GM21619 (cell line): ENCODE measurements at regions not wholly inside any gene's neighbourhood (a gene's known extent, or its start where the extent isn't known, plus 50 kb on each side); places are given as distances from the start of the nearest gene placed in this dataset.

Experiments
- ATAC-seq: cut with Tn5 transposase; IDR thresholded peaks from one replicate; pipeline ENCODE4 v1.9.1; 2021; ENCODE audit not compliant: unreplicated experiment

DNA sequence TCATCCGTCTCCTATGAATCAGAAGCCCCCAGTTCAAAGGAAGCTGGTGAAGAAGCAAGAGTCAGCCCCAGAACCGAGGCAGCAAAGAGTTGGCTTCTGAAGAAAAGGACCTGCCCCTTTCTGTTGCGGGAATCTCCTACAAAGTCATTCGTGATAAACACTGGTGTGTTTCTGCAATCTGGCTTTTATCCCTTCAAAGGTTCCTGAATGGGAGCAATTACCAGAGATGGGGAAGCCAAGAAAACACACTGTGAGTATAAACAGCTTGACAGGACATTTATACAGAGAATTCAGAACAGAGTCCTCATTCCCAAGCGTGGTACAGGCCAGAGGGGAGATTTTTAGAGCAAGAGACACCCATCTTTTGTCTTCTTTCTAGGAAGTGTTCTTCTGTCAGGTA, 226.8 kb upstream of the LNX1 start:
- ATAC-seq, result no peak

DNA sequence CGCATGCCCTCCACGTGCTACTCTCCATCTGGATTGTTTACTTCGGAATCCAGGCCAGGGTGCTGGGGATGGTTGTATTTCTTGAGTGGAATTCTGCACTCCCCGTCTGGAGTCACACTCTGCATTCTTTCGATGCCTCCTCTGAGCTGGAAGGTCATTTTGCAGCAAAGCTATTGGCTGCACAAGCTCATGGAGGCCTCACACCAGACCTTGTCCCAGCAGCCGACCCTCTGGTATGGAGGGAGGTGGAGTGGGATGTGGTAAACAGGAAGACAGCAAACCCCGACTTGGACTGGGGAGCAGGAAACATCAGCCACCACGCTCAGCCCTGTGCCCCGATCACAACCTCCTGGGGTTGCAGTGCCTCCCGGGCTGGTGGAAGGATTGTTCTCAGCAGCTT, 225.3 kb upstream of the LNX1 start:
- no peak for ATAC-seq

DNA sequence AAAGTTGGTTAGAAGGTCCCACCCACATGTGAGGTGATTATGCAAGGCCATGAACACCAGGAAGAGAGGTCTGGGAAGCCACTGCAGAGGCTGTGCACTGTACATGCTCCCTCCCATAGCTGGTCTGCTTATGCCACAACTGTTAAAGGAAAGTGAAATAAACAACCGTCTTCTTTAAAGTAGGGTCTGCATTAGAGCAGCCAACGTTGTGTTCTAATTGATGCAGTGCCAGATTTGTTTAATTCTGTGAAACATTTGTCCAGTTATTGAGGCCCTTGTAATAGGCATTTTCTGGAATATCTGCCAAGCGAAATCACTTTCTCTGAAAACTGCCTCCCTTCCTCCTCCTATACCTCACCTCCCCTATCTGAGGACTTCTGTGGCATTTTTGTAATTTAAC, 224.0 kb upstream of the LNX1 start:
- no peak for ATAC-seq

DNA sequence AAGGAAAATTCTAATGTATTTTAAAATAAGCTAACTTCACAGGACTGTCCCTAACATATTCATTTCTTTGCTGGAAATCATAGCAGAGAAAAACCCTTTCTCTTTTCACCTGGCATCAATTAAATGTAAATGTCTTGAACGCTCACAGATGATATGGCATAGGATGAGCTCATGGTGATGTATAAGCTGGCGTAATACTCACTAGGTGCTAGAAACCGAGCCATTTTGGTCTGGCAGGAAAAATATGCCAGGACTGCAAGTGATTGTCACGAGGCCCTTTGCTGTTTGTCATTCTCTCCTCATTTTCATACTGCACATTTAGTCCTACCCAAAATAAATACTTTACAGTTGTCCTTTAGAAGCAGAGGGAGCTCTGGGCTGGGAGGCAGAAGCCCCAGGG, 222.7 kb upstream of the LNX1 start:
- no peak for ATAC-seq

DNA sequence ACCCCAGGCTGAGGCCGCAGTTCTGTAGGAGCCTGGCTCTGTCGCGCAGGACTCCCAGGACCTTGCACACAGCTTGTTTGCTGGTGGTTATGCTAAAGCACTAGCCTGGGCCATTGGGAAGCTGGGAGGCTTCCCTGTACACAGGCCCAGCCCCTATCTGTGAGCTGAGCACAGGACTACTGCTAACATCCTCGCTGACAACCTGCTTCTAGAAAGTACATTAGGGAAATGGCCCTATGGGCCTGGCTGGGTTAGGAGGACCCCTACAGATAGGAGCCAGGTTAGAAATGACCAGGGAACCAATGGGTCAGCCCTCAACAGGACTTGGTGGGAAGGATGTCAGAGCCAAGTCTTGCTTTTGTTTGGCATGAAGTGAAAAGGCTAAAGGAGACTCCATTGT, 219.4 kb upstream of the LNX1 start:
- ATAC-seq, result no peak

DNA sequence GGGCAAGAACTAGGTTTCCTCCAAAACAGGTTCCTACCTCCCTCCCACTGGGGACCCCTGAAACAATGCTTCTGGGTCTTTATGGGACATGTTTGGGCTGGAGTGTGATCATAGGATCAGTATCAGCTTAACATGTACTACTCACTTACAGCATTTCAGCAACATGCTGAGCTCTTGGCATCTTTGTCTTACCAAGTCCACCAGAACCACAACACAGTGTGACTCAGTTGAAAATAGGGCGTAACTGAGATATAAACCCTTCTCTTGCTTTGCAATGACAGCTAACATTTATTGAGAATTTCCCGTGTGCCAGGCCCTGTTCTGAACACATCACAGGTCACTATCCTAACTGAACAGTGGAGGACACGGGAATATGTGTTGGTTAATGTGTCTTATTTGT, 218.5 kb upstream of the LNX1 start:
- ATAC-seq, result no peak

DNA sequence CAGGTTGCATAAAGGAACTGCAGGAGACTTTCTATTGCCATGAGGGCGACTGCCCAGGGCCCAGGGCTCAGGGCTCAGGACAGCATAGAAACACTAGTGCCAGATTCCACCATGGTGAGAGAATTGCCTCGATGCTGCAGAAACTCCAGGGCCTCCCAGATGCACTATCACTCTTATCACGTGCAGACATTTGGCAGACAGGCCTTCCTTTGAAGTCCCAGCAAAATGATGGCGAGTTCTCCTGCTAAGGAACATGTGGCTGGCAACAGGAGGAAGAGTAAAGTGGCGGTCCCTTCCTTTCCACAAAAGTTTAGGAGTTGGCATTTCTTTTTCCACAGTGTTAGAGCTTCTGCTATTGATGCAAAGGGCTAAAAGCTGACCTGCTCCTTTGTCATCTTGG, 214.0 kb upstream of the LNX1 start:
- ATAC-seq, result no peak

DNA sequence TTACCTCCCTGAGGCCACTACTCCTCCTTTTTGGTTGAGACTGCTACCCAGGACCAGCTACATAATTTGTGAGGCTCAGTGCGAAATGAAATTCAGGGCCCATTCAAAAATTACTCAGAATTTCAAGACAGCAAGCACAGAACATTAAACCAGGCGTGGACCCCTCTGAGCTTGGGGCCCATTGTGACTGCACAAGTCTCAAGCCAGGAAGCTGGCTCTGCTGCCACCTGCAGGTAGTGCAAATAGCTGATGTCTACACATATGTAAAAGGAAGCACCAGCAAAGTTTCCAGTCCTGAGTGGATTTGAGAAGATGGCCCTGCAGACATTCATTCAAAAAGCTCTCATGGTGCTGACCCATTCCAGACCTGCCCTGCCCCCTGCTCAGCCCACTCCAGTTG, 213.4 kb upstream of the LNX1 start:
- ATAC-seq, result peak; percentile 69

DNA sequence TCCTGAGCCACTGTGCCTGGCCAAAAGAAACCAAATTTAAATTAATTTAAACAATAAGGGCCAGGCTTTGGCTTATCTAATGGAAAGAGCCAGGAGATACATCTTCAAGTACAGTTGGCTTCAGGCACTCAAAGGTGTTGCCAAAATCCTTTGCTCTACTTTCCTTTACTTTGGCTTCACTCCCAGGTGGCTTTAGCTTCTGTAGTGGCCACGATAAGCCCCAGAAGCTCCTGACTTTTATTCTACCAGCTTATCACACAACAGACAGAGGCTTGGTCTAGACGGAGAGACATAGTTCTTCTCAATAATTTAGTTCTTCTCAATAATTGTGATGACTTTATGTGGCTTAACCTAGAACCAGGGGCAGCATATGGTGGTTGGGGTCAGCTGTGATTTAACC, 211.2 kb upstream of the LNX1 start:
- ATAC-seq, result no peak

DNA sequence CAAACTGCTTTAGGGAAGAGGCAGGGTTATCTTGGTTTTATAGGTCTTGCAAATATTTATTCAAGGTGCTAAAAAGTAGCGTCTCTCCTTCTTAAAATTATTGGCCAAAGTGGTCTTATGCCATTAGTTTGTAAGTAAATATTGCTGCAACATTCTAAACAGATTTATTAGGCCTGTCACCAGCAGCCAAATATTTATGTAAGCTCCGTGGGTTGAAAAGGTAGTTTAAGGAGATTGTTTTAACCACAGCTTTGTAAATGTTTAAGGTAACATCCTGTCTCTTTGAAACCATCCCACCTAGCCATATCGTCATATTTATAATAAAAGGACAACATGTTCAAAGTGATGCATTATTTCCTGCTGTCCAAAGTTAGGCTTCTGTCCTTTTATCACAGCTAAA, 210.1 kb upstream of the LNX1 start:
- no peak for ATAC-seq

DNA sequence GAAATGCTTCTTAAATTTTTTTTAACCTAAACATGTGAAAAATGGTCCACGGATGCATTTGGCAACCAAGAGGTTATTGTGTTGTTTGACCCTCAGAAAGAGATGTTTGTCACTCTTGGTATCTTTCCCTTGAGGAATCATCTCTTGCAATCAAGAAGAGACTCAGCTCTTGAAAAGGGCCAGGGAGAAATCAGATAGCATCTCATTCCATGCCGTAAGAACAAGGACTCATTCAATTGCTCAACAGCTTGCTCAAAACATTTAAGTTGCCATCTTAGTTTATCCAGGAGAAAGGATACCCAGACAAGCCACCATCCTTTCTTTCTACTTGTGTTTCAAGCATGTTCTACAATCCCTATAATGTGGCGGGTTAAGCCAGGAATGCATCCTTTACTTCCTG, 209.5 kb upstream of the LNX1 start:
- no peak for ATAC-seq

DNA sequence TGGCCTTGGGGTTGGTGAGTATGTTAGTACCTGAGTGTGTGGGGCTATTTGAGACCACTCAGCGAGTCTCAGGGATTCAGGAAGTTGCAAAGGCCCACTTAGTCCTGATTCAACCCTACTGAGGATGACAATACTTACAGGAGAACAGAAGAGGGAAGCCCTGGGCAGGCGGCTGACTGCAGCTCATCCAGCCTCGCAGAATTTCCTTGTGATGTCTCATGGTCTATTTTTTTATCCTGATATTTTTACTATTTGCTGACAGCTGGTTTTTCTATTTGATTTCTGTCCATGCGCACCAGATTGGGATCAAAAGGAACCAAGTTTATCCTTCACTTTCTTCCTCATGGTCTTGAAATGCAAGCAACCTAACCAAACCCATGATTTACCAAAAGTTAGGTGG, 201.8 kb upstream of the LNX1 start:
- ATAC-seq, result no peak

DNA sequence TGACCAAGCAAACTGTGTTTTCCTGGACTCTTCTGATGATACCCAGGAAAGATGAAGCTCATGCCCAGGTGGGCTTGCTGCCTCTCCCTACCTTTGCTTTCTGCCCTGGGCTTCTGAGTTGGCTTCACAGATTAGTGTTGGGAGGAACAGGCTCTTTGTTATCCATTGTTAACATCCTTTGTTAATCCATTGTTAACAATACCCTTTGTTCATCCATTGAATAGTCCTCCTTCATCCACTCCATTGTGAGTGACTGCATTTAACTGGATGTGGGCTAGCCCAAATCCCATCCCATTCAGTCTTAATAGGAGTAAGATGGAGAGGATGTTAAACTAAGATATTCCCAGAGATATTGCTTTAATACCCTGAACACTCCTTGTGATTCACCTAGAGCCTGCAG, 199.0 kb upstream of the LNX1 start:
- ATAC-seq, result no peak

DNA sequence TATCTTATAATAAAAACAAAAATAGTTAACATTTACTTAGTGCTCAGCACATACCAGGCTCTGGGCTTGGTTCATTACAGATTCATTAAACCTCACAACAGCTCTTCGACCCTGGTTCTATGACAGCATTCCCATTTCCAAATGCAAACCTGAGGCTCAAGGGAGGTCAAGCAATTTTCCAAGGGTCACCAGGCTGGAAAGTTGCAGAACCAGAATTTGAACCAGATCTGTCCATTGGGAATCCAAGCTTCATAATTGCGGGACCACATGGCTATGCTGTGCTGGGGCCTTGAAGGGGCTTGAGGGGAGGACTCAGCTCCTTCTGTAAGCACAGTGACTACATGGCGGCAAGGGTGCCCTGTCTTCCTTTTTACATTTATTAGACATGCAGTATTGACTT, 197.3 kb upstream of the LNX1 start:
- no peak for ATAC-seq

DNA sequence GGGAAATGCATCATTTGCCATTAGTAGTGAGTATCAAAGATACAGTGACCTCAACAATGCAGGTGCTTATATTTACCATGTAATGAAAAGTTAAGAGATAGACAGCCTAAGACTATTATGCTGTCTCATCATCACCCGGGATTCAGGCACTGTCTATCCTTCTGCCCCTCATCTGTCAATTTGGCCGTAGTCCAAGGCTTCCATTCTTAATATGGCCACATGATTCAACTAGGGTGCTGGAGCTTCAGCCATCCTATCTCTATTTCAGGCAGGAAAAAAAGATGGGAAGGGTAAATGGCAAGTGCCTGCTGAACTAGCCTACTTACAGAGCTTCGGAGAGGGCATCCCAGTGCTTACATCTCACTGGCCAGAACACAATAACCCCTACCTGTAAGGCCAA, 196.7 kb upstream of the LNX1 start:
- ATAC-seq, result no peak

DNA sequence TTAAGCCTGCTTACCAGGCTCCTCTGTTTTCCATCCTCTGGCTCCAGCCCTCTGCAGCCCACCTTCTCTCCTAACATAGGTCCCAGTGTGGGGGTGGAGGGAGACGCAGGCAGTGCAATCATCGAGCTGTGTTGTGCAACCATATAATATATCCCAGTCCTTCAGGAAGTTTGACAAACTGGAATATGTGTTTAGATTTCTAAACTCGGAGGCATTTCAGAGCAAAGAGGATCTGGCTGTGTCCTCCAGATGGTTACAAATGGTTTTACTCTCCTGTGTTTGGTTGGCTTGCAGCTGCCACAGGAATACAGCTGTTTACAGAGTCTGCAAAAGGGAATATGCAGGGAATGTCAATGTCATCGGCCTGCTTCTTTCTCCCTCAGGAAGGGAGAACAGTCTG, 195.3 kb upstream of the LNX1 start:
- ATAC-seq, result no peak

DNA sequence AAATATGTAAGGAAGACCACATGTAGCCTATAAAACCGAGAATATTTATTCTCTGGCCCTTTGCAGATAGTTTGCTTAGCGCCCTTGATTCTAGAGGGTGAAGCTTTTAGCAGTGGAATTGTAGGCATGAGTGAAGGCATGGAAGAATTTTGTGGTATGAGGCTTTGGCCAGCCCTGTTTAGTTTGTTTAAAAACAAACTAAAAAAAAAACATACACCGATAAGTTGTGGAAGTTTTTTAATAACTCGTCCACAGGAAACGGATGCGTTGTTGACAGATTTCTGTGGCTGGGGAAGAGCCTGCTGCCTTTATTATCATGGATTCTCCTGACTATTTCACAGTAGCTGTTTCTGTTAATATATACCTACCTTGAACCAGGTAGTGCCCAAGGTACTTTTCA, 194.7 kb upstream of the LNX1 start:
- ATAC-seq, result no peak

DNA sequence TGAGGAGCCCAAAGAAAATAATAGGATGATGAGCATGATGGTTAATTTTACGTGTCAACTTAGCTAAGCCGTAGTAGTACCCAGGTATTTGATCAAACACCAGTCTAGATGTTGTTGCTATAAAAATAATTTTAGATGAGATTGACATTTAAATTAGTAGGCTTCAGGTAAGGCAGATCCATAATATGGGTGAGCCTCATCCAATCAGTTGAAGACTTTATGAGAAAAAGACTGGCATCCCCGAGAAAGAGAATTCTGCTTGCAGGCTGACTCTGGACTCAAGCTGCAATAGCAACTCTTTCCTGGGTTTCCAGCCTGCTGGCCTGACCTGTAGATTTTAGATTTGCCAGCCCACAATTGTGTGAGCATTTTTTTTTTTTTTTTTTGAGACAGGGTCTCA, 192.8 kb upstream of the LNX1 start:
- no peak for ATAC-seq

DNA sequence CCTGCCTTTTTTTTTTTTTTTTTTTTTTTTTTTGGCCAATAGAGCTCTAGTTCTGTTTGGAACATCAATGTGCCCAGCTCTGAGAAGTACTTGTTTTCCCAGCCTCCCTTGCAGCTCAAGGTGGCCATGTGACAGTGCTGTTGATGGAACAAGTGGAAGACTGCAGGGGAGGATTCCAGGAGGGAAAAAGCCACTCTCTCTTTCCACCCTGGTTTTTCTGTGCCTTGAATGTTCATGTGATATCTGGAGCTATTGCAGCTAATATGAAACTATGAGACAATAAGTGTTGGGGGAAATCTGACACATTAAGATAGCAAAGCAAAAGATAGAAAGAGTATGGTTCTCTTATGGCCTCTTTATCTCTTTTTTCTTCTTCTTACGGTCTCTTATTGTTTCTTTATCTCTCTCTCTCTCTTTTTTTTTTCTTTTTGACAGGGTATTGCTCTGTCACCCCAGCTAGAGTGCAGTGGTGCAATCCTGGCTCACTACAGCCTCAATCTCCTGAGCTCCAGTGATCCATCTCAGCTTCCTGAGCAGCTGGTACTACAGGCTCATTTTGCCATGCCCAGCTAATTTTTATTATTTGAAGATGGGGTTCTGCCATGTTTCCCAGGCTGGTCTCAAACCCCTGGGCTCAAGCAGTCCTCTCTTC, 192.0 kb upstream of the LNX1 start:
- no peak for ATAC-seq

DNA sequence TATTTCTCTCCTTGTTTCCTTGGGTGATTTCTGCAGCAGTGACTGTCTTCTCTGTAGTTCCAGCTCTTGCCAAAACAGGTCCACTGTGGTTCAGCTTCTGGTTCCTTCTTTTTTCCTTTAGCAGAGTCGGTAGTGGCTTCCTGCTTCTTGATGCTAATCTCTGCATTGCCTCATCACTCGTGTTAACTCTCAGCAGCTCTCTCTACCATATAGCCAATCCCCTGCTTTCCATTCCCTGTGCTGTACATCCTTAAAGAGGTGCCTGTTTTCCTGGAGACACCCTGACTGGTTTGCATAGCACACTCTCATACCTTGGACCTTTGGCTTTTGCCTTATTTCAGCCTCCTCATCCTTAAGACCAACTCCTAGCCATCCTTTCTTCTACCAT, 191.2 kb upstream of the LNX1 start:
- ATAC-seq, result no peak

DNA sequence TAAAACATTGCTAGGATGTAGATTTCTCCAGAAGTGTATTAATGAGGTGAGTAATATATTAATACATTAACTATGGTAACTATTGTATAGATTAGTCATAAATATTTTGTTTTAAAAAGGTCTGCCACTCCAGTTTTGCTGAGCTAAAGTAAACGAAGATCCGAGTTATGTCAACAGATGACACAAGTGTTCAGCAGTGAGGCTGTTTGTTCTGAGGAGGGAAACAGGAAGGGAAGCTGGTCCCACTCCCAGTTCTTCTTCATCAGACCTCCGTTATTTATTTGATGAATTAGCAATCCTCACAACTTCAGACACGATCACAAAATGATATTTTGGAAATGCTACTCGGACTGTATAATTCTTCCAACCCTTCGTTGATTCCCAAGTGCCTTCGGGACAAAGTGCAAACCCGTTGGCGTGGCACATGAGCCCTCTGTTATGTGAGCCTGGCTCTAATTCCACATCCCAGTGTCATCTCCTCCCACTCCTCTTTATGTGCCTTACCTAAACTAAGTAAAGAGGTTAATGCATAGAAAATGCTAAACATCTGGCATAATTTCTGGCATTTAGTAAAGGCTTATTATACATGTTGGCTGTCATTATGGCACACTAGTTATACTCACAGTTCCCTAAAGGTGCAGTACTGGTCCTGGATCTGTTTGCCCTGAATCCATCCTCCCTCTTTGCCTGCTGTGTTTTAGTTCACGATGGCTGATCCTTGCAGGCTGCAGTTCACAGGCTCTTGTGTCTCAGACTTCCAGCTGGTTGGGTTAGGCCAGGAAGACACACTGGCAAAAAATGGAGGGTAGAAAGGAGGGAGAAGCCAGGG, 190.6 kb upstream of the LNX1 start:
- no peak for ATAC-seq

DNA sequence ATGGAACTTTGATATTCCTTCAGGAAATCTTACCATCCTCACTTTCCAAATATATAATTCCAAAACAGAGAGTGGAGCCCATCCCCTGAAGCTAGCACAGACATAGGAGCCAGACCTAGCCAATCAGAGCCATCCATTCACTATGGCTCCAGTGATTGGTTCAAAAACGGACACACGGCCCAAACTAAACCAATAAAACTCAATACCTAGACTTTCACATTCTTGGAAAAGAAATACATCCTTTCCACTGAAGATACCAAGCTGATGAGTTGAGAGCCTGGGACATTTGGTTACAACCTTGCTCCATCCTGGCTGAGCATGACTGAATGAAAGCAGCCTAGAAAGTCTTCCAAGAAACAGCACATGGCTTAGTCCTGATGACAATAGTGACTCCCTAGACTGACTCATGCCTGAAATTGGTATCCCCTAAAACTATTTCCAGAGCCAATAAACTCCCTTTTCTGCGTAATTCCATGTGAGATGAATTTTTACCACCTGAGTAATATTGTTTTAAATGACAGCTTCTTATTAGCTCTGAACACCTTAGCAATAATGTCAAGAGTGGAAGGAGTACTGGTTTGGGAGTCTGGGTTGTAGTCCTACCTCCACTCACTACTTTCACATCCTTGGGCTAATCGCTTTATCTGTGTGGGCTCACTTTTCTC, 189.6 kb upstream of the LNX1 start:
- ATAC-seq, result no peak
